Calu3 (cell line): ENCODE measurements at regions not wholly inside any gene's neighbourhood (a gene's known extent, or its start where the extent isn't known, plus 50 kb on each side); places are given as distances from the start of the nearest gene placed in this dataset.

Experiments used
- BruUV-seq: library from RNA; stranded (reverse); fragments of 400-500 nt; replicated peaks from 2 replicates; lab custom pipeline; 2021; lab: Mats Ljungman, UMichigan
- CTCF ChIA-PET: fragments of 300-600 bp; sonication (Branson Sonifier 250); formaldehyde crosslinking; loops from one replicate; lab custom pipeline; 2022; ENCODE audit warnings: antibody characterized with exemption; lab: Charles Lee
- DNase-seq: peaks from one replicate; pipeline ENCODE4 v3.0.0; 2022
- H3K27ac Mint-ChIP-seq: one replicate; pipeline ENCODE4 v1.8.0; 2022; ENCODE audit warnings: mixed read lengths; ENCODE audit not compliant: unreplicated experiment
- H3K27me3 Mint-ChIP-seq: one replicate; pipeline ENCODE4 v1.8.0; 2022; ENCODE audit warnings: mixed read lengths; ENCODE audit not compliant: unreplicated experiment
- H3K36me3 Mint-ChIP-seq: one replicate; pipeline ENCODE4 v1.8.0; 2022; ENCODE audit warnings: mild to moderate bottlenecking, moderate library complexity, mixed read lengths; ENCODE audit not compliant: insufficient read depth, unreplicated experiment
- H3K4me1 Mint-ChIP-seq: one replicate; pipeline ENCODE4 v1.8.0; 2022; ENCODE audit warnings: mild to moderate bottlenecking, low read depth, mixed read lengths; ENCODE audit not compliant: unreplicated experiment
- H3K4me3 Mint-ChIP-seq: one replicate; pipeline ENCODE4 v1.8.0; 2022; ENCODE audit warnings: mild to moderate bottlenecking, low read depth, moderate library complexity, mixed read lengths; ENCODE audit not compliant: unreplicated experiment
- H3K9me3 Mint-ChIP-seq: one replicate; pipeline ENCODE4 v1.8.0; 2022; ENCODE audit warnings: low read depth, mixed read lengths; ENCODE audit not compliant: unreplicated experiment
- CTCF ChIP-seq: fragments of 200-600 bp; IDR thresholded peaks from one replicate; pipeline ENCODE4 v1.8.0; 2022; ENCODE audit warnings: antibody characterized with exemption; ENCODE audit not compliant: unreplicated experiment
- intact Hi-C: fragments of 100-400 bp; cut with micrococcal nuclease; formaldehyde crosslinking; loops from one replicate; pipeline ENCODE4 v1.10.0; 2022; ENCODE audit not compliant: unreplicated experiment

DNA sequence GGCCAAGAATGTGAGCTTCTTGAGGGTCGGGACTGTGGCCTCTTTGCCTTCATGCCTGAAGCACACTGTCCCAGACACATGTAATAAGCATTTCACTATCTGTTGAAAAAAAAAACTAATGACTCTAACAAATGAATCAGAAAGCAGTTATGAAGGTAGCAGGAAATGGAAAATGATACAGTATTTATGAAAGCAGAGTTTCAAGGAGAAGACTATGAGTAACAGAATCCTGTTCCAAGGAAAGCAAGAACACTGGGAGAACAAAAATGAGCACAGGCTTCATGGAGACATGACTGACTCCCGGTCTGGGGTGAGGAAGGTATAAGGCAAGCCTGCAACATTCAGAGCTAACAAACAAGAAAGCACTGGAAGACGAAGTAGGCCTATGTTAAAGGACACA is 190.8 kb downstream of the RNF152 start:
- Mint-ChIP-seq H3K27me3 (peaks cover 18% of the 10 kb centered on the region), H3K4me3 (no peak overlapping the region), H3K4me1 (no peaks in the 10 kb centered on the region), H3K9me3 (peaks cover 4% of the 10 kb centered on the region), H3K36me3 (no peaks in the 10 kb centered on the region), H3K27ac (no peak overlapping the region)
- no peak for DNase-seq
- TF ChIP-seq CTCF = no peak
- CTCF ChIA-PET = no interaction called here
- BruUV-seq = no TSS peak
- intact Hi-C loops = no loop called here

DNA sequence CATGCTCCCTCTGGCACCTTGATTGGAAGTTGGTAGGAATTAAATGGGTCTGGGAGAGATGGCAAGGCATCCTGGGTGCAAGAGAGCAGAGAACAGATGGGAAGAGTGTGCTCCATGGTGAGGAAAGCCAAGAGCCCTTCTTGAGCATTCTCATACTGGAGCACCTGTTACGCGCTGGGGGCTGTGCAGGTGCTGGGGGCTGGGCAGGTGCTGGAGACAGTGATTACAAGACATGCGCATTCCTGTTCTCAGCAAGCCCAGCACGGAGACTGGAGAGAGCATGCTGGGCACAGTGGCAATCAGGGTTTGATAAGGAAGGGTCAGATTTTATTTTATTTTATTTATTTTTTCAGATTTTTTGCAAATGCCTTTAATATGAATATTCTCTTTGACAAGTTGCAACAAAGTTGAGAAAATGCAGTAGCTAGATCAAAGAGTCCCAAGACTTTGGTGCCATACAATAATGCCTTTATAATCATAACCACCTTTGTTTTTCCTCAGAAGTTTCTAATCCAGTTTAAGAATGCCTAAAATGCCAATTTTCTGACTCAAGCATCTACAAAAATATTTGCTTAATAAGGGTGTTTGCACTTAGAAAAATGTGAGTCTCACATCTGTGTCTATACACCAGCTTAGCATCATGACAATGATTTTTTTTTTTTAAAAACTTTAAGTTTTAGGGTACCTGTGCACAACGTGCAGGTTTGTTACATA is 193.3 kb downstream of the RNF152 start:
- intact Hi-C loops = no loop called here
- peaks cover 4% of the 10 kb centered on the region for H3K9me3 Mint-ChIP-seq
- no TSS peak for BruUV-seq
- no peak overlapping the region for H3K27ac Mint-ChIP-seq
- TF ChIP-seq CTCF = no peak
- no peaks in the 10 kb centered on the region for H3K4me1 Mint-ChIP-seq
- DNase-seq = no peak
- CTCF ChIA-PET = no interaction called here
- H3K27me3 Mint-ChIP-seq = peaks cover 10% of the 10 kb centered on the region
- no peak overlapping the region for H3K4me3 Mint-ChIP-seq
- no peaks in the 10 kb centered on the region for H3K36me3 Mint-ChIP-seq

- intact Hi-C loops = no loop called here
- Mint-ChIP-seq H3K36me3 (no peaks in the 10 kb centered on the region), H3K9me3 (peaks cover 4% of the 10 kb centered on the region), H3K27me3 (peaks cover 10% of the 10 kb centered on the region), H3K27ac (no peak overlapping the region), H3K4me1 (no peaks in the 10 kb centered on the region), H3K4me3 (no peak overlapping the region)
- no TSS peak for BruUV-seq
- CTCF ChIA-PET = no interaction called here
- TF ChIP-seq CTCF = no peak
- DNase-seq = no peak
These were observed 195.4 kb downstream of the RNF152 start for GRCh38 chr18:61697306-61697909.

GRCh38 chr18:61694236-61694635 is 198.6 kb downstream of the RNF152 start:
- peaks cover 2% of the 10 kb centered on the region for H3K9me3 Mint-ChIP-seq
- DNase-seq = no peak
- no peaks in the 10 kb centered on the region for H3K27me3 Mint-ChIP-seq
- CTCF ChIA-PET = interaction anchor here (0.6 kb wide), 1 partner anchor 33 kb away, joined by 3 read pairs; no protein-coding TSS in a partner anchor
- intact Hi-C loops = no loop called here
- no TSS peak for BruUV-seq
- no peaks in the 10 kb centered on the region for H3K36me3 Mint-ChIP-seq
- TF ChIP-seq CTCF = no peak
- H3K4me1 Mint-ChIP-seq = no peaks in the 10 kb centered on the region
- no peak overlapping the region for H3K4me3 Mint-ChIP-seq
- no peak overlapping the region for H3K27ac Mint-ChIP-seq
